GM23338 (cell line): ENCODE measurements at regions not wholly inside any gene's neighbourhood (a gene's known extent, or its start where the extent isn't known, plus 50 kb on each side); places are given as distances from the start of the nearest gene placed in this dataset.

ENCODE experiments used
- CREB1 ChIP-seq: fragments of 250-450 bp; sonication (Bioruptor Pico); IDR thresholded peaks from 2 replicates; pipeline ENCODE4 v1.5.0; 2020; ENCODE audit warnings: low read depth, mild to moderate bottlenecking, moderate library complexity
- CTCF ChIP-seq, 2 experiments: fragments of 200-600 bp in 1 of 2; sonication (generic) in 1 of 2; conservative IDR thresholded peaks; 2 replicates each; pipeline versions ENCODE4 v1.5.1 to v1.6.1; 2016 to 2017; ENCODE audit warnings: antibody characterized with exemption in 2 of 2, low read depth in 2 of 2, mild to moderate bottlenecking in 2 of 2, moderate library complexity in 1 of 2
- EZH2 ChIP-seq: fragments of 200-600 bp; sonication (generic); IDR thresholded peaks from one replicate; pipeline ENCODE4 v1.8.0; 2017; ENCODE audit warnings: antibody characterized with exemption, mild to moderate bottlenecking, low read depth; ENCODE audit not compliant: unreplicated experiment
- POLR2AphosphoS5 ChIP-seq: IDR thresholded peaks from 2 replicates; pipeline ENCODE4 v1.6.1; 2016; ENCODE audit warnings: antibody characterized with exemption, low read depth

- TF ChIP-seq EZH2 (no peak), CTCF (conservative IDR thresholded peaks at IDR 0.05; ENCODE audit: low read depth in 2 of 2) (no peak), CREB1 (CRISPR knock-in tag) (no peak), POLR2AphosphoS5 (no peak)
Observed at GRCh38 chr20:53688085-53688484, 94.4 kb upstream of the ZNF217 start.
